D341Med (cell line): ENCODE measurements at regions not wholly inside any gene's neighbourhood (a gene's known extent, or its start where the extent isn't known, plus 50 kb on each side); places are given as distances from the start of the nearest gene placed in this dataset.
"Not testable (repeated sequence)": the region's sequence is repeated elsewhere in the genome, so short reads cannot be mapped to it uniquely, and the experiment has no call there.

Experiments
- DNase-seq: peaks from one replicate; pipeline ENCODE4 v3.0.0; 2012; ENCODE audit warnings: low spot score

DNA sequence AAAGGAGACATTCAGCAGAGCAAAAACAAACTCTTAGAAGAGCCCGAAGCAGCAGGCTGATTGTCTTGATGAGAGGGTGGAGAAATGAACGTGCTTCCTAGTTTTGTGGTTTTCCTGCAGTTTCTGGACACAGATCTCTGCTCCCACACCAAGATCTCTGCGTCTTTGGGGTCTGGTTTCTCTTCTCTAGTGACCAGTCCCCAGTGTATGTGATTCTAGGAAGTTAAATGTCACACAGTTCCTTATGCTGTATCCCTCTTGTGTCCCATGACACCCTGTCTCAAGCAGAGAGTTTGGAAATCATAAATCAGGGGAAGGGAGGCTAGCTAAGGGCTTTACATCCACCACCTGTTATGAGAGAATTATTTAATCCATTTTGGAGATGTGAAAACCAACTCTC, 55.4 kb upstream of the KLF14 start:
- no peak for DNase-seq

DNA sequence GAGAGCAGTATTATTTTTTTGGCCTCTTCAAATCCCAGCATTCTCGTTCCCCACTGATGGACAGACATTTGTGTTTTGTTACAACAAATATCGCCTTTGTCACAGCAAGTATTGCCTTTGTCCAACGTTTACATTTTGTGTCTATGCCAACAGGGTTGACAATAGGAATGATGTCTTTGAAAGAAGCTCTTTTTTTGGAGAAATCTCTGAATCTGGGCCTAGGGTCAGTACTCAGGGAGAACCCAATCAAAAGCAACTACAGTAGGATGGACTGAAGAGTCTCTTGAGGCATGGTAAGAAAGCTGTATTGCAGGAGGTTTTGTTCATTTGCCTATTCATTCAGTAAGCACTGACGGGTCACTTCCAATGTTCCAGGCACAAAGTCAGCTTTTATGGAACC, 57.7 kb upstream of the KLF14 start:
- DNase-seq: no peak

DNA sequence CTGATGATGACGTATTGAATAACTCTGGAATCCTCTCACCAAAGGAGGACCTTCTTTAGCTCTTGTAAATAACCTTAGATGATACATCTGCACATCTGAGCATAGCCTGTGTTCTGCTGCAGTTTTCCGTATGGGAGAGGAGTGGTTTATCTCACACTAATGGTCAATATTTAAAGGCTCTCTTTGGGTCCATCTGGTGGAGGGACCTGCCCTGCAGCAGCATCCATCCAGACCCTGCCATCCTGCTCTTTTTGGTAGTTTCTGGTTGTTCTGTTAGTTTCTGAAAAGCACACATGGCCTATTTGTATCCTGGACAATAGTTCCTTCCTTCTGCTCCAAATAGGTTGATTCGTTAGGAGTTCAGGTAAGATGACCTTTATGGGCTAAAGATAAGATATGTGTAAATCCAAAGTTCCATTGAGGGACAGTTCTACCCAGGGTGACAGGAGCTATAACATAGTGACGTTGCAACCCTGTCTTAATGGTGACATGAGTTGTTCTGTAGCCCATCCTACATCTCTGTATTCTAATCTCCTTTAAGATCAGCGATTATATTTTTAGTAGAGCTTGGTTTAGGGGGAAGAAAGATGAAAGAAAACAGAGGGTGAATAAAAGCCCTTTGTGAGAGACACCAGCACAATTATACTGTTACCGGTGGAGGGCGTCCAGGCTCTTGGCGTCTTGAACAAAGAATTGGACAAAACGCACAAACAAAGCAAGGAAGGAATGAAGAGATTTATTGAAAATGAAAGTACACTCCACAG, 60.0 kb upstream of the KLF14 start:
- DNase-seq: no peak

- no peak for DNase-seq
Measured at GRCh38 chr7:130794619-130794922, 60.6 kb upstream of the KLF14 start.

- DNase-seq: not testable (repeated sequence)
Measured at GRCh38 chr7:130796425-130796824, 62.4 kb upstream of the KLF14 start.

DNA sequence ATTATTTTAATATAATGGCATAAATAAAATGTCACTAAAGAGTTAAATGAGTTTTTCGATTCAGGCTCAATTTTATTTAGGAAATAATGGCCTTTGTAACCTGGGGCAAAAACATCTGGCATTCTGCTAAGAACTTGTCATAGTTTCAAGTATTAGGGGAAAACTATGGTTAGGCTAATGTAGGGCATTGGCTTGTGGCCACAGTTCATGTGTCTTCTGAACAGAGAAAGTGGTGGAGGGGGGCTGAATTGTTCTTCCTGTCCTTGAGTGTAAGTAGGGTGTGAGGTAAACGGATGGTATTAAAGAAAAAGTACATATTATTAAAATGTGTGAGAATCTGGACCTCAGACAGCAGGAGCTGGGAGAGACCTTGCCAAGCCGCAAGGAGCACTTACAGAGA, 69.1 kb upstream of the KLF14 start:
- DNase-seq: no peak

GRCh38 chr7:130804220-130804619, 70.2 kb upstream of the KLF14 start:
- DNase-seq: no peak

DNA sequence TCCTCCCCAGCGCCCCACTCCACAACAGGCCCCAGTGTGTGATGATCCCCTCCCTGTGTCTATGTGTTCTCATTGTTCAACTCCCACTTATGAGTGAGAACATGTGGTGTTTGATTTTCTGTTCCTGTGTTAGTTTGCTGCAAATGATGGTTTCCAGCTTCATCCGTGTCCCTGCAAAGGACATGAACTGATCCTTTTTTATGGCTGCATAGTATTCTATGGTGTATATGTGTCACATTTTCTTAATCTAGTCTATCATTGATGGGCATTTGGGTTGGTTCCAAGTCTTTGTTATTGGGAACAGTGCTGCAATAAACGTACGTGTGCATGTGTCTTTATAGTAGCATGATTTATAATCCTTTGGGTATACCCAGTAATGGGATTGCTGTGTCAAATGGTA, 78.8 kb upstream of the KLF14 start:
- DNase-seq: not testable (repeated sequence)

- no peak for DNase-seq
Measured at GRCh38 chr7:130814778-130815335, 80.8 kb upstream of the KLF14 start.

DNA sequence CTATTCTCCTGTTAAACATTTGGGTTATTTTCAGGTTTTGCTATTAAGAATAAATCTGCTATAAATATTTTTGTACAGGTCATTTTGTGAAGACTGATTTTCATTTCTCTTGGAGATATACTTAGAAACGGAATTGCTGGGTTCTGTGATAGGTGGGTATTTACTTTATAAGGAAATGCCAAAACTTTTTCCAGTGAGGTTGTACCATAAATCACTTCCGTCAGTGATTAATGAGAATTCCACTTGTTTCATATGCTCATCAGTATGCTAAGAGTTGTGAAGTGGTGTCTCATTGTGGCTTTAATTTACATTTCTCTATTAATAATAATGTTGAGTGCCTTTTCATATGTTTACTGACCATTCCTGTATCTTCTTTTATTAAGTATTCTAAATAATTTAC, 84.0 kb upstream of the KLF14 start:
- no peak for DNase-seq

GRCh38 chr7:130821864-130822263, 87.9 kb upstream of the KLF14 start:
- DNase-seq: no peak

DNA sequence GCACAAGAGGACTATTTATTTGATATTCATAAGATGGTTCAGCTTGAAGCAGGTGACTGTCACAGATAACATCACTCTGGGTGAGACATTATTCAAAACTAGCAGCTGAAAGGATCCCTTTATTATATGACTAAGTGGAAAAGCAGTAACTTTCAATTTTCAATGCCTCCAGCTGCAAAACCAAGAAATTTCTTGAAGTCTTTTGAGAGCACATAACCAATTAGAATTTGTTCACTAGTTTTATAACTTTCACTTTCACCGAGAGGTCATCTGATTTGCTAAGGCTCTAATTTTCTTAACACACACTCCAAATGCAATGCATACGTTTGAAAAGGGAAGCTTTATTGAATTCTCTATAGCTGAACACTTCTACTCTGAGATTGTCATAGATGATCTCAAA, 88.6 kb upstream of the KLF14 start:
- no peak for DNase-seq

DNA sequence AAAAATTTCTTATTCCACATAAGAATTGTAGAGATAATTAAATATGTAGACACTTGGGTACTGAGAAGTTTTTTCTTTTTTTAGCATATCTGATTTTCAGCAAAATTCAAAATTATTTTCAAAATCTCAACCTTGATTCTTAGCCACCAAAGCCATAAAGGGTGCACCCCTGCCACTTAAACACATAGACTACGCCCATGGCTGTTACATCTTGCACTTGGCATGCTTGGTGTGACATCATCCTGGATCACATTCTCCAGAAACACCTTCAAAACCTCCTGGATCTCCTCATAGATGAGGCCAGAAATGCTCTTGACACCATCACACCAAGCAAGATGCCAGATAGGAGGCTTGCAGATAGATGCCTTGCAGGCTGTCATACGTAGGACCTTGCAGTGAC, 89.1 kb upstream of the KLF14 start:
- DNase-seq: no peak

DNA sequence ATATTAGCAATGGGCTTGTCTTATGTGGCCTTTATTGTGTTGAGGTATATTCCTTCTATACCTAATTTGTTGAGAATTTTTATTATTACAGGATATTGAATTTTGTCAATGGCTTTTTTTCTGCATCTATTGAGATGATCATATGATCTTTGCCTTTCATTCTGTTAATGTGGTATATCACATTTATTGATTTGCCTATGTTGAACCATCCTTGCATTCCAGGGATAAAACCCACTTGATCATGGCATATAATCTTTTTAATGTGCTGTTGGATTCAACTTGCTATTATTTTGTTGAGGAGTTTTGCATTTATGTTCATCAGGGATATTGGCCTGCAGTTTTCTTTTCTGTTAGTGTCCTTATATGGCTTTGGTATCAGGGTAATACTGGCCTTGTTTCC, 91.8 kb upstream of the KLF14 start:
- DNase-seq: no peak

DNA sequence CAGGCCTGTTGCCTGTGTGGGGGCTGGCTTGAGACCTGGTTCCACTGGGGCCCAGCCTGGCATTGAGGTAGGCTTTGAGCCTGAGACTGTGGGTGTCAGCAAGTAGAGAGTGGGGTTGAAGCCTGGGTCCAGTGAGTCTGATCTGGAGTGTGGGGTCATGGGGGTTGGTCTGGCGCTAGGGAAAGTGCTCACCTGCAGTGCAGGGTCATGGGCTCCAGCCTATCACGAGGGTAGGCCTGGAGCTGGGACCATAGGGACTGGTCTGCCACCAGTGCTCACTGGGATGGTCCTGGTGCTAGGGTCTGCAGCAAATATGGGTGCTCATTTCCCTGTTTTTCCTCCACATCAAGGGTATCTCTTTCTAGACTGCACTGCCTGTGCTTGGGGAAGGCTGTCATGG, 95.4 kb upstream of the KLF14 start:
- DNase-seq: no peak

DNA sequence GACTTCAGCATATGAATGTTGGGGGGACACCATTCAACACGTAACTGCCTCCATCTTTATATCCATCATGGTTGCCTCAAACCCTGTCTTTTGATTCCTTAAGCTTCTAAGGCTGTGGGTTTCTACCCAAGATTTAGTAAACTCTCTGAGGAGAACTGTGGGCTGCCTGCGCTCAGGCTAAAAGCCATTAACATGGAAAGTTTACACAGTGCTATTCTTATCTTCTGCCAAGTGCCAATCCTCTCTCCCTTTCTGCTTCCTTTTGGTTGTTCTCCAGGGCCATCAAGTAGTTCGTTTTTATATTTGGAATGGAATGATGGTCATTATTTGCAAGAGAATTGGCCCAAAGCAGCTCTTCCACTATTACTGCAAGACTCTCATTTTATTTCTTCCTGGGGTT, 97.3 kb upstream of the KLF14 start:
- no peak for DNase-seq

- DNase-seq: peak; percentile 51
Measured at GRCh38 chr7:130831817-130832481, 97.9 kb upstream of the KLF14 start.

- DNase-seq: no peak
Measured at GRCh38 chr7:130838738-130839137, 104.7 kb upstream of the KLF14 start.

GRCh38 chr7:130840599-130840998, 106.6 kb upstream of the KLF14 start:
- no peak for DNase-seq

DNA sequence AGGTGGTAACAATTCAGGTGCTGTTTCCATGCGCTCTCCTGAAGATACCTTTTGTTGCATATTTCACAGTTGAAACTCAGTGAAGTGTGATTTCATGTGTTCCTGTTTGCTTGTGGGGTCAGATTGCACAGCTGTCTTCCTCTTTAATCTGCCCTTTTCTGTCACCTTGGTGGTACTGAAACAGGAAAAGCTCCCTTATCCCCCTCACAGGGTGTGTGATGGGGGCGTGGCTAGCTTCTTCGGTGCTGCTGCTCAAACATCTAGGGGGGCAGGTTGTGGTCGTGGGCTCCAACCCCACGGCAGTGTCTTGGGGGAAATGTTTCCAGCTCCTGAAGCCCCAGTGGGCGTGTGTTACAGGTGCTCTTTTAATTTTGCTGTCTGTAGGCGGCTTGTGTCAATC, 107.4 kb upstream of the KLF14 start:
- no peak for DNase-seq

GRCh38 chr7:130843703-130844102, 109.7 kb upstream of the KLF14 start:
- no peak for DNase-seq

- DNase-seq: no peak
Measured at GRCh38 chr7:130844811-130845580, 111.0 kb upstream of the KLF14 start.

GRCh38 chr7:130845581-130846085, 111.6 kb upstream of the KLF14 start:
- no peak for DNase-seq
